NCI-H226 (cell line): ENCODE measurements at regions not wholly inside any gene's neighbourhood (a gene's known extent, or its start where the extent isn't known, plus 50 kb on each side); places are given as distances from the start of the nearest gene placed in this dataset.
"Not testable (repeated sequence)": the region's sequence is repeated elsewhere in the genome, so short reads cannot be mapped to it uniquely, and the experiment has no call there.

Source experiments
- DNase-seq: peaks from one replicate; pipeline ENCODE4 v3.0.0-alpha.2; 2015

GRCh38 chr3:182292591-182292990, 500.7 kb upstream of the ATP11B start:
- no peak for DNase-seq

GRCh38 chr3:182294256-182294655, 499.0 kb upstream of the ATP11B start:
- peak; percentile 41 for DNase-seq

- no peak for DNase-seq
These were observed 498.6 kb upstream of the ATP11B start for GRCh38 chr3:182294696-182295095.

GRCh38 chr3:182300266-182300665, 493.0 kb upstream of the ATP11B start:
- no peak for DNase-seq

- DNase-seq, result no peak
These were observed 490.1 kb upstream of the ATP11B start for GRCh38 chr3:182303169-182303568.

GRCh38 chr3:182305881-182306665, 487.2 kb upstream of the ATP11B start:
- no peak for DNase-seq

- DNase-seq, result no peak
These were observed 485.0 kb upstream of the ATP11B start for GRCh38 chr3:182308328-182308727.

GRCh38 chr3:182309120-182309519, 484.2 kb upstream of the ATP11B start:
- no peak for DNase-seq

- DNase-seq, result no peak
These were observed 478.0 kb upstream of the ATP11B start for GRCh38 chr3:182315313-182315712.

GRCh38 chr3:182323126-182323700, 470.1 kb upstream of the ATP11B start:
- DNase-seq, result no peak

GRCh38 chr3:182323898-182324297, 469.4 kb upstream of the ATP11B start:
- no peak for DNase-seq

GRCh38 chr3:182325213-182325950, 467.9 kb upstream of the ATP11B start:
- DNase-seq, result no peak

GRCh38 chr3:182327196-182327681, 466.1 kb upstream of the ATP11B start:
- no peak for DNase-seq

GRCh38 chr3:182330646-182331045, 462.7 kb upstream of the ATP11B start:
- DNase-seq, result no peak

GRCh38 chr3:182331341-182331740, 462.0 kb upstream of the ATP11B start:
- DNase-seq, result no peak

GRCh38 chr3:182342252-182342651, 451.1 kb upstream of the ATP11B start:
- no peak for DNase-seq

- DNase-seq, result not testable (repeated sequence)
These were observed 449.3 kb upstream of the ATP11B start for GRCh38 chr3:182344026-182344425.

- DNase-seq, result no peak
These were observed 444.3 kb upstream of the ATP11B start for GRCh38 chr3:182349051-182349450.

GRCh38 chr3:182349951-182350517, 443.3 kb upstream of the ATP11B start:
- no peak for DNase-seq

GRCh38 chr3:182357928-182358327, 435.4 kb upstream of the ATP11B start:
- DNase-seq, result no peak

- DNase-seq, result no peak
These were observed 429.0 kb upstream of the ATP11B start for GRCh38 chr3:182364323-182364722.

- no peak for DNase-seq
These were observed 428.3 kb upstream of the ATP11B start for GRCh38 chr3:182364723-182365650.
